ENCODE measurements at regions not wholly inside any gene's neighbourhood (a gene's known extent, or its start where the extent isn't known, plus 50 kb on each side); places are given as distances from the start of the nearest gene placed in this dataset.

GRCh38 chr20:11117808-11118528 lies 444.2 kb upstream of the JAG1 start:
- ATAC-seq (no peak), DNase-seq (no peak)
- Histone ChIP-seq H3K36me3 (no peaks in the 10 kb centered on the region), H3K27me3 (no peaks in the 10 kb centered on the region), H3K27ac (no peak overlapping the region), H3K4me3 (no peak overlapping the region), H3K4me1 (no peaks in the 10 kb centered on the region), H3K9me3 (no peaks in the 10 kb centered on the region)
- intact Hi-C loops (cut with DNase I): no loop called here
- TF ChIP-seq CTCF (IDR thresholded peaks at IDR 0.05): no peak

DNA sequence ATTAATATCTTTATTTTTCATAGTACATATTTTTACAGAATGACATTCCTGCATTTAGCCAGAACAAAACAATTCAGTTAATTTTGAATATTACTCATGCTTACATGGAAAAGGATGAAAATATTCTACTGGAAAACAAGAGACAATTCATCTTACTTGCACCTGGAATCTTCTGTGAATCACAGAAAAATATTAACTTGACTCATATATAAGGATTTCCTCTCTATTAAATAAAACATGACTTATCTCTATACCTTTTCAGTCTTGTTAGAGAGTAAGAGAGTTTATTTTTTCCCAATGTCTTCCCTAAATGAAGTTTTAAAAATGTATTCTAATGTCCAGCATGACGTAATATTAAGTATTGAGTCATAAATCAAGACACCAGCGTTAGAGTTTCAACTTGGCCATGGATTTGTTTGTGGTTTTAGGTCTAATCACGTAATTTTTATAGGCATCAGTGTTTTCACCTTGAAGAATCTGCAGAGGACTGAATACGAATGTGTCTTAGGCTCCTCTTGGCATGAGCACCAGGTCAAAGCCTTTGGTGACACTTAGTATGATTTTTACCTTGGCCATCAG lies 445.1 kb upstream of the JAG1 start:
- TF ChIP-seq CTCF (IDR thresholded peaks at IDR 0.05): no peak
- no peaks in the 10 kb centered on the region for H3K9me3 ChIP-seq
- DNase-seq: no peak
- H3K4me3 ChIP-seq: no peak overlapping the region
- H3K36me3 ChIP-seq: no peaks in the 10 kb centered on the region
- H3K27me3 ChIP-seq: no peaks in the 10 kb centered on the region
- no peaks in the 10 kb centered on the region for H3K4me1 ChIP-seq
- ATAC-seq: no peak
- H3K27ac ChIP-seq: no peak overlapping the region
- intact Hi-C loops (cut with DNase I): no loop called here

DNA sequence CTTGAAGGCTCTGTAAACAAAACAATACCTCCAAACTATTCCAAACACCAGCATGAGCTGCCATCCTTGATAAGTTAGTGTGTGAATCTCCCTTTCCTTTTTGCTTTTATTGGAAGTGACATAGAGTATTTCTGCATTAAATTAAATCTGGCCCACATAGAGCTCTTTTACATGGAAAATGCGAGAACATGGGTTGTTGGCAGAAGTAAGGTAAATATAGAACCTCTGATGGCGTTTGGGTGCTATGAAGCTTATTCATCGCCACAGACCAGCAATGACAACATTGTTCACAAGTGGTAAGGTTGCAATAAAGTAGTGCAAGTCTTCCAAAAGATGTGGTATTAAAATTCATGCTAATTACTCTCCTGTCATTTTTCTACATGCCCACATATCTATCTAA lies 445.8 kb upstream of the JAG1 start:
- no peak overlapping the region for H3K4me3 ChIP-seq
- no peaks in the 10 kb centered on the region for H3K4me1 ChIP-seq
- H3K9me3 ChIP-seq: no peaks in the 10 kb centered on the region
- no peaks in the 10 kb centered on the region for H3K36me3 ChIP-seq
- H3K27me3 ChIP-seq: no peaks in the 10 kb centered on the region
- H3K27ac ChIP-seq: no peak overlapping the region
- TF ChIP-seq CTCF (IDR thresholded peaks at IDR 0.05): no peak
- DNase-seq (no peak), ATAC-seq (no peak)
- intact Hi-C loops (cut with DNase I): no loop called here

DNA sequence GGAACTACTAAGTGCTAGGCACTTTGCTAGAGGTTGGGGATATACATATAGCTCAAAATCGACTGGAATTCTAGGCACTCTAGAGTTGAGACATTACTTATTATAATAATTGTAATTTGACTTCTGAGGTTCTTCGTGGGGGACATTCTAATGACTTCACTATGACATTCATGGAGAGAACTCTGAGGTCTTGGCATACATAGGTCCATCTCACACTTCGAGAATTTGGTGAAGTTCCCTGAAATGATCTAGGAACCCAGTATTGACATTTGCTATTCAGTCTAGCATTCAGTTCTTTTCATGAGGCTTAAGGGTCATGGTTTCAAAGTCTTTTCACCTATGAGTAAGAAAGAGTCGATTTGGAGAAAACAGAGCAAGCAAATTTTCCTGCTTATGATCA lies 446.6 kb upstream of the JAG1 start:
- no peak for DNase-seq
- ATAC-seq: no peak
- no peak for TF ChIP-seq CTCF (IDR thresholded peaks at IDR 0.05)
- Histone ChIP-seq H3K27ac (no peak overlapping the region), H3K9me3 (no peaks in the 10 kb centered on the region), H3K4me3 (no peak overlapping the region), H3K27me3 (no peaks in the 10 kb centered on the region), H3K36me3 (no peaks in the 10 kb centered on the region), H3K4me1 (no peaks in the 10 kb centered on the region)
- intact Hi-C loops (cut with DNase I): no loop called here

GRCh38 chr20:11124849-11125505 lies 451.2 kb upstream of the JAG1 start:
- Histone ChIP-seq H3K9me3 (no peaks in the 10 kb centered on the region), H3K4me1 (no peaks in the 10 kb centered on the region), H3K4me3 (no peak overlapping the region), H3K36me3 (no peaks in the 10 kb centered on the region), H3K27ac (no peak overlapping the region), H3K27me3 (no peaks in the 10 kb centered on the region)
- ATAC-seq (no peak), DNase-seq (no peak)
- intact Hi-C loops (cut with DNase I): no loop called here
- TF ChIP-seq CTCF (IDR thresholded peaks at IDR 0.05): no peak
